GM13976 (cell line): ENCODE measurements at regions not wholly inside any gene's neighbourhood (a gene's known extent, or its start where the extent isn't known, plus 50 kb on each side); places are given as distances from the start of the nearest gene placed in this dataset.

Experiments
- DNase-seq: peaks from one replicate; pipeline ENCODE4 v3.0.0; 2012; ENCODE audit warnings: low spot score
- in situ Hi-C: fragments of 300-500 bp; cut with MboI; formaldehyde crosslinking; loops from one replicate; pipeline ENCODE4 v1.12.0; 2022; ENCODE audit warnings: low sequenced_read_pairs, mixed read lengths, inconsistent platforms; ENCODE audit not compliant: unreplicated experiment
- TF ChIP-seq, protein P1 (sequence below): IDR thresholded peaks from 2 replicates; pipeline ENCODE4 v1.5.1; 2012; ENCODE audit warnings: borderline replicate concordance, mild to moderate bottlenecking; ENCODE audit not compliant: insufficient read depth; ENCODE audit errors: extremely low read depth, missing control alignments, control extremely low read depth

DNA sequence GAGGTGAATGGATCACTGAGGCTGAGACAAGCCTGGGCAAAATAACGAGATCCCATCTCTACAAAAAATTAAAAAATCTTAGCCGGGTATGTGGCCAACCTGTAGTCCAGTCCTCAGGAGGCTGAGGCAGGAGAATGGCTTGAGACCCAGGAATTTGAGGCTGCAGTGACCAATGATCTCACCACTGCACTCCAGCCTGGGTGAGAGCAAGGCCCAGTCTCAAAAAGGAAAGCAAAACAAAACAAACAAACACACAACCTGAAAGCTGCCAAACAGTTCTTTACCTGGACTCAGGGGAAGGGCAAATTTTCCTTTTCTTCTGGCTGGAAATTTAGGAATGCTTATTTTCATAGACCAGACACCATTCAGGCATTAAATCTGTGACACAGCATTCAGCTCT lies 163.1 kb upstream of the FAT1 start:
- in situ Hi-C loops, result no loop called here
- DNase-seq, result no peak
- TF ChIP-seq, protein P1, sequence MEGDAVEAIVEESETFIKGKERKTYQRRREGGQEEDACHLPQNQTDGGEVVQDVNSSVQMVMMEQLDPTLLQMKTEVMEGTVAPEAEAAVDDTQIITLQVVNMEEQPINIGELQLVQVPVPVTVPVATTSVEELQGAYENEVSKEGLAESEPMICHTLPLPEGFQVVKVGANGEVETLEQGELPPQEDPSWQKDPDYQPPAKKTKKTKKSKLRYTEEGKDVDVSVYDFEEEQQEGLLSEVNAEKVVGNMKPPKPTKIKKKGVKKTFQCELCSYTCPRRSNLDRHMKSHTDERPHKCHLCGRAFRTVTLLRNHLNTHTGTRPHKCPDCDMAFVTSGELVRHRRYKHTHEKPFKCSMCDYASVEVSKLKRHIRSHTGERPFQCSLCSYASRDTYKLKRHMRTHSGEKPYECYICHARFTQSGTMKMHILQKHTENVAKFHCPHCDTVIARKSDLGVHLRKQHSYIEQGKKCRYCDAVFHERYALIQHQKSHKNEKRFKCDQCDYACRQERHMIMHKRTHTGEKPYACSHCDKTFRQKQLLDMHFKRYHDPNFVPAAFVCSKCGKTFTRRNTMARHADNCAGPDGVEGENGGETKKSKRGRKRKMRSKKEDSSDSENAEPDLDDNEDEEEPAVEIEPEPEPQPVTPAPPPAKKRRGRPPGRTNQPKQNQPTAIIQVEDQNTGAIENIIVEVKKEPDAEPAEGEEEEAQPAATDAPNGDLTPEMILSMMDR, result no peak

DNA sequence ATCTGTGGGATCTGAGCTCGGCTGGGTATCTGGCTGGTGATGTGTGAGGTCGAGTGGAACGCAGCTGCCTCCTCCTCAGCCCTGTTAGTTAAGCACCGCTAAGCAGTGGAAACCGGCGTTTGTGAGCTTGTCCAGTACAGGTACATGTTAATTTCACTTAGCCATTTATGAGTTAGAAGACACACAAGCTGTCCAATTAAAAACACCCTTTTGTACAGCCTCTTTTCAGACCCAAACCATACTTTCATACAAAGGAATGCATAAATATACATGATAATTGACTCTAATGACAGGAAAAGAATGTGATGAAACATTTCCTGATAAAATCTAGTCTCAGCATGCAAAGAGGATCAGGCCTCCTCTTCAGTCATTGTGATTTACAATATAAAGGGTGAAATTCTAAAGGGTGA lies 163.6 kb upstream of the FAT1 start:
- TF ChIP-seq, protein P1, result no peak
- in situ Hi-C loops, result no loop called here
- no peak for DNase-seq

DNA sequence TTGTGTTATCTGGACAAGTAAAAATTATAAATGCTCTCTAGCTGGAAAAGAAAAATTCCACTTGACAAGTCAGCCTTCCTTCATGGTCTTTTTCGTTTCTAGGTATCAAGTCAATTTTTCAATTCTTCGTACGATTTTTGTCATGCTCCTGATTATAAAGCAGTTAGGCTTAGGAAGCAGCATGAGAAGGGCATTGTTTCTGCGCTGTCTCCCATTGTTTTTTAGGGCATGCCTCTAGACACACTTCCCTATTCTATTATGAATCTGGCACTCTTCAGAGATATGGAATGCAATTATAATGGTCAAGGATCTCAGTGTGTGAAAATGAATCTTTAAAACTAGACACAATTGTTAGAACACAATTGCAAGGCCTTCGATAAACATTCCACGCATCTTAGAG lies 164.1 kb upstream of the FAT1 start:
- no peak for DNase-seq
- in situ Hi-C loops, result no loop called here
- TF ChIP-seq, protein P1, result no peak

DNA sequence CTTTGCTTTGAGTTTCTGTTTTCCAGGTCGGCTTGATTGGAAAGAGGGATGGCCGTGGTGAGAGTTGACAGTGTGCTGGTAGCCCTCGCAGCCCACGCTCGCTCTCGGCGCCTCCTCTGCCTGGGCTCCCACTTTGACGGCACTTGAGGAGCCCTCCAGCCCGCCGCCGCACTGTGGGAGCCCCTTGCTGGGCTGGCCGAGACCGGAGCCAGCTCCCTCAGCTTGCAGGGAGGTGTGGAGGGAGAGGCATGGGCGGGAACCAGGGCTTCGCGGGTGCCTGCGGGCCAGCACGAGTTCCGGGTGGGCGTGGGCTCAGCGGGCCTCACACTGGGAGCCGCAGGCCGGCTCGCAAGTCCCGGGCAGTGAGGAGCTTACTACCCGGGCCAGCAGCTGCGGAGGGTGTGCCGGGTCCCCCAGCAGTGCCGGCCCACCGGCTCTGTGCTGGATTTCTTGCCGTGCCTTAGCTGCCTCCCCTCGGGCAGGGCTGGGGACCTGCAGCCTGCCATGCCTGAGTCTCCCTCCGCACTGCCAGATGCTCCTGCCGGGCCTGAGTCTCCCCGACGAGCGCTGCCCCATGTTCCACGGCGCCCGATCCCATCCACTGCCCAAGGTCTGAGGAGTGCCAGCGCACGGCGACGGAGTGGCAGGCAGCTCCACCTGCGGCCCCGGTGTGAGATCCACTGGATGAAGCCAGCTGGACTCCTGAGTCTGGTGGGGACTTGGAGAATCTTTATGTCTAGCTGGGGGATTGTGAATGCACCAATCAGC lies 166.4 kb upstream of the FAT1 start:
- in situ Hi-C loops, result no loop called here
- DNase-seq, result no peak
- TF ChIP-seq, protein P1, result no peak

DNA sequence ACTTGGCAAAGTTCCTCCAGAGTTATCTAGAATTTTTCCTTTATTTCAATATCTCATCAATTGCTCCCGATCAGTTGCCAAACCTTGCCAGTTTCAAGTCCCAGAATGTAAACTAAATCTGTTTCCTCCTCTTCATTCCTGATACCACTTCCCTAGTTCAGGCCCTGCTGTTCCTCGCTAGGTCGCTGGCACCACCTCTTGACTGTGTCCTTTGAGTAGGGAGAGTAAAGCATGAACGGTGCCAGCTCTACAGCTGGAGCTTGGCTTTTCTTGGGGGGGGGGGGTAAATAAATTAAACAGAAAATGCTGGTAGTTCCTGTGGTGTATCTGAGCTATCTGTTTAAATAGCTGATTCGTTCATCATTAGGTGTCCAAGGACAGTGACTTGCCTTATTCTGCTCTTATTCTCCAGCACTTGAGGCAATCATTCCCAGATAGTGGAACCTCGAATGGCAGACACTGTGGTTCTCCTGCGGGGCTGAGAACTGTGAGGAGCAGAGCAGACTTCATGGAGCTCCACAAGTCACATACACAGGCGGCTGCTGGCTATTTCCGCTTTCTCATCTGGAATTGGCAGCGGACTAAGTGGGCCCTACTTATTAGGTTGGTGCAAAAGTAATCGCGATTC lies 168.3 kb upstream of the FAT1 start:
- TF ChIP-seq, protein P1, result no peak
- no peak for DNase-seq
- in situ Hi-C loops, result no loop called here

DNA sequence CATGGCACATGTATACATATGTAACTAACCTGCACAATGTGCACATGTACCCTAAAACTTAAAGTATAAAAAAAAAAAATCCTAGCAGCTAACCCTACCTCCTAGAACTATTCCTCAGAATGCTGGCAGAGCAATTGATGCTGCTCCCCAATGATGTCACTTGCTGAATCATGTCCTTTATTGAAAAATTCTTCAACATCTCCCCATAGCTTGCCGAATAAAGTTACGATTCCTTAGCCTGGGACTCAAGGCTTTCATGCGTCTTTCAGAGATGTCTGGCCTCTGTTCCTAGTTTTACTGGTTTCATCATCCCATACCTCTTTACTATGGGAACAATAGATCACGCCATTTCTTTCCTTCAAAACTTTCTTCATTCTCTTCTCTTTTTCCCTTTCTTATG lies 174.7 kb upstream of the FAT1 start:
- in situ Hi-C loops, result no loop called here
- TF ChIP-seq, protein P1, result no peak
- DNase-seq, result no peak
